GM18499 (cell line): ENCODE measurements at regions not wholly inside any gene's neighbourhood (a gene's known extent, or its start where the extent isn't known, plus 50 kb on each side); places are given as distances from the start of the nearest gene placed in this dataset.
"Not testable (repeated sequence)": the region's sequence is repeated elsewhere in the genome, so short reads cannot be mapped to it uniquely, and the experiment has no call there.

Experiments
- ATAC-seq: cut with Tn5 transposase; IDR thresholded peaks from one replicate; pipeline ENCODE4 v1.9.1; 2021; ENCODE audit warnings: moderate number of reproducible peaks; ENCODE audit not compliant: insufficient read depth, unreplicated experiment

DNA sequence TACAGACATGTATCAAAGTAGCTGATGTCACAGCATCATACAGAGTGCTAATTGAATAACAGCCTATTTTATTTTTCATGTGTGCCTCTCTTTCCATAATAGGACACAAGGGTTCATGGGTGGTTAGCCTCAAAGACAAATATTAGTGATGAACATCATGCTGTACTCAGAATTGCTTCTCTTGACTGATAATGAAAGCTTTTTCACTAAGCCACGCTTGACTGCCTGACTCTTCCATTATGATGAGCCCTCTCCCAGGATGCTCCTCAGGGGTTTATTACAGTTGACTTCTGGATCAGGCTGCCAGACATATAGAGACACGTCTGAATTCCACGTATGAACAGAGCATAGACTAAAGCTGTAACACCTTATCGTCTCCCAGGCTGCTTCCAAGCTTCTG lies 2757.5 kb downstream of the PCDH7 start:
- ATAC-seq: no peak

DNA sequence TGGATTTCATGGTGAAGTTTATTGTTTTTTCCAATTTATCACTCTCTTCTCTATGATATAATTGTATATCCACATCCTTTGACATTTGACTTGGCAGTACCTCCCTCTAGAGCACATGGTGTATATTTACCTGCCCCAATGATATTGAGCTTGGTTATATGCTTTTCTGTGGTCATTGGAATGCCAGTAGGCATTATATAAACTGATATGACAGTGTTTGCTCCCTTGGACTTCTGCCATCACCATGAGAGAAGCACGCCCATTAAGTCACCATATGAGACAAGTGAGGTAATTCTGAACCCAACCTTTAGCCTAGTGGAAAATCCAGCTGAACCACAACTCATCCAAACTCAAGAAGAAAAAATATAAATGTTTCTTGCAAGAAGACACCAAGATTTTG lies 2761.5 kb downstream of the ARAP2 start:
- ATAC-seq: no peak

- ATAC-seq: no peak
Measured at GRCh38 chr4:33485111-33485510, 2759.2 kb downstream of the ARAP2 start.

DNA sequence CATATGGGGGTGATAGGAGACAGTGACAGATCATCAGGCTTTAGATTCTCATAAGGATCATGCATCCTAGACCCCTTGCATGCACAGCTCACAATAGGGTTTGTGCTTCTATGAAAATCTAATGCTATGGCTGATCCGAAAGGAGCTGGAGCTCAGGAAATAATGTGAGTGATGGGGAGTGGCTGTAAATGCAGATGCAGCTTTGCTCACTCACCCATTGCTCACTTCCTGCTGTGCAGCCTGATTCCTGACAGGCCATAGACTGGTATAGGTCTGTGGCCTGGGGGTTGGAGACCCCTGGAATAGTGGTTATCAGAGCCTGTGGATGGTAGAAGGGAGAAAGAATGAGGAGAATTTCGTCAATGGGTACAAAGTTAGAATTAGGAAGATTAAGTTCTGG lies 2751.1 kb downstream of the ARAP2 start:
- ATAC-seq: no peak

DNA sequence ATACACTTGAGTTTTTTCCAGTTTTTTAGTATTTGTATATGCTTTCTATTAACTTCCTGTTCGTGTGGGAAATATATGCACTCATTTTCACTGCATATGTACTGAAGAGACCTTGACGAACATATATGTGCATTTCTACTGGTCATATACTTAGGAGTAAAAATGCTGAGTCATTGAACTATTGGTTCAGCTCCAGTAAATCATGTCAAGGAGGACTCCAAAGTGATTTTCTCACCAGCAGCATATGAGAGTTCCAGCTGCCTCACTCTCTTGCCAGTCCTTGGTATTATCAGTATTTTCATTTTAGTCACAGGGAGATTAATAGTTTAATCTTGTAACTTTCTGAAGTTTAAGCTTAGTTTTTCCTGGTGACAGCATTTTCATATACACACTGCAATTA lies 2750.2 kb downstream of the ARAP2 start:
- ATAC-seq: no peak

GRCh38 chr4:33501587-33501986 lies 2742.7 kb downstream of the ARAP2 start:
- ATAC-seq: not testable (repeated sequence)

GRCh38 chr4:33512397-33512796 lies 2731.9 kb downstream of the ARAP2 start:
- peak; percentile 77 for ATAC-seq

- ATAC-seq: no peak
Measured at GRCh38 chr4:33518856-33519255, 2725.5 kb downstream of the ARAP2 start.

DNA sequence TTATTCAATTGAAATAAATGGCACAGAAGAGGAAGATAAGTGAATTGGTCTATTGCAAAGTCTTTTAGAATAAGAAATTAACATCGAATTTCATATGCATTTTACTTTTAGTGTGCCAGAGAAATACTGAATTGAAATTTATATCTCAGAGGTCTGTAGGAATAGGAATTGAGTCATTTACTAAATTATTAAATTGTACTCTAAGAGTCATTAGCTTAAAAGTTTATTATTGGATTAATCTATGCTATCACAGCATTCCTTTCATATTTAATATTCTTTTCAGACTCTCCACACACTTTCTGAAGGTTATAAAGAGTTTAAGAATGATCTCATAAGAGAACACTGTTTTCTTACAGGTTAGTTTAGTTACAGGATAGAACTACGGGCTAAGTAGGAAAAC lies 2711.5 kb downstream of the ARAP2 start:
- no peak for ATAC-seq

DNA sequence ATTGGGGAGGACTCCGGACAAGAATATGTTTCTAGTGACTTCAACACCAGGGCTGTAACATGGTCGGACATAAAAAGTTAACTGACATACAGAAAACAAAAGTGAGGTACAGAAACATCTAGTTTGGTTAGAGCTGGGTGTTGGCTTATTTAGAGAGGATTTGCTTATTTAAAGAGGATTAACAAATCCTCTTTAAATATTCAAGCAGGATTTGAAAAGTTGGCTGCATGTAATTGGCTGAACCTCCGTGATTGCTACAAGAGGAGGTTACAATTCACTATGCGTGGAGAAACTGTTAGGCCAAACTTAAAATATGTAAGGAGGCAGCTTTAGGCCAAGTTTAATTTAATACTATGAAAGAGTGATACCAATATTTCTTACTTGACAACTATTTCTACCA lies 2707.4 kb downstream of the ARAP2 start:
- no peak for ATAC-seq

GRCh38 chr4:33537527-33537926 lies 2706.8 kb downstream of the ARAP2 start:
- ATAC-seq: no peak

- ATAC-seq: no peak
Measured at GRCh38 chr4:33543941-33544450, 2700.3 kb downstream of the ARAP2 start.

GRCh38 chr4:33551244-33551643 lies 2693.1 kb downstream of the ARAP2 start:
- no peak for ATAC-seq

DNA sequence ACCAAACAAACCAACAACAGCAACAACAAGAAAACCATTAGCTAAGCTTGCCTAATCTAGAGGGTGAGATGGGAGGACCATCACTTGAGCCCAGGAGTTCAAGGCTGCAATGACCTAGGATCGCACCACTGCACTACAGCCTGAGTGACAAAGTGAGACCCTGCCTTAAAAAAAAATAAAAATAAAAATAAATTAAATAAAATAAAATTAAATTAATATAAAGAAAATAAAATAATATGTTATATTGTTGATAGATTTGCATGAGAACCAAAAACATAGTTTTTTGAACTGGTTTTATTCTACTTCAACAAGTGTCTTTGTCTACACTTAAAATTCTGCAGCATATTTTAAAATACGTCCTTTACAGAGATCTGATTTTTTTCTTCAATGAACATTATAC lies 2683.1 kb downstream of the ARAP2 start:
- no peak for ATAC-seq

DNA sequence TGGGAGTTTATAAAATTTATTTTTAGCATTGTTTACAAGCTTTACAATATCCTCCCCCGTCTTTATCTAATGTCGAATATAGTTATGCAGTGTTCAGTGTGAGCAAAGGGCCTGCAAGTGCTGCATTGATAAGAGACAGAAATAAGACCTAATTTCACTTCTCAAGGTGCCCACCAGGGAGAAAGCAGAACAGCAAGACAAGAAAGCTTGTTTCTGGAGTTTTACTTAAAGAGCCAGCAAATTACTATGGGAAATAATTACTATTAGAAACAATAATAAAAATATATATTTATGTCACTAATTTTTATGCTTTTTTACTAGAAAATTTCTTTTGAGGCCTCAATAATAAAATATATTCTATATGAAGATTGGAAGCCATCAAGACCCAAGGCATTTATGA lies 2677.7 kb downstream of the ARAP2 start:
- no peak for ATAC-seq

DNA sequence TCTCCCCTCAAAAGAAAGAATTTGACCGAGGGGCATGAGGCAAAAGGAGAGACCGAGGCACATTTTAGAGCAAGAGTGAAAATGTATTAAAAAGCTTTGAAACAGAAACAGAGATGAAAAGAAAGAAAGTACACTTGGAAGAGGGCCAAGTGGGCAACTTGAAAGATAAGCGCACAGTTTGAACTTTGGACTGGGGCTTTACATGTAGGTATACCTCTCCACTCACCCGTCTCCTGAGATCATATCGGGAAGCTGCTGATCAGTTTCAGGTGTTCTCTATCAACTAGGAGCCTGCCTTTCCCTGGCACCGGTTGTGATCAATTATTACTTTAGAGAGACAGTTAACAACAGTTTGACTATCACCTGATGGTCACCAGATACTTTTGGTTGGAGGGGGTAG lies 2666.5 kb downstream of the ARAP2 start:
- no peak for ATAC-seq

- ATAC-seq: no peak
Measured at GRCh38 chr4:33579951-33580350, 2664.4 kb downstream of the ARAP2 start.

GRCh38 chr4:33592701-33593100 lies 2651.6 kb downstream of the ARAP2 start:
- no peak for ATAC-seq

DNA sequence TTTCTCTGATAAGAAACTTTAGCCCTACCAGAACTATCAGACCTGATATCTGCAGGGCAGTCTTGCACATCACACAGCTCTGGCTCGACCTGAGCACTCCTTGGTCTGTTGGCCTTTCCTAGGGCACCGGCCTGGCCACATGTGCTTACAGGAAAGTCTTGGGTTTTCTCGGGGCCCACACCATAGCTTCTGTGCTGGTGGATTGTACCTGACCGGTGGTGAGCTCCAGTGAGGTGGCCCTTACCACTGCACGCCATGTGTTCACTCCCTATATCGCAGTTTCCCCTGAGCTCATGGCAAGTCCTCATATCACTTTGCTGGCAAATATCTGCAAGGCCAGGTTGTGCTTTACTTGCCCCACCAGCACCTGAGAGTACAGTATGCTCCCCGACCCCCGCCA lies 2637.4 kb downstream of the ARAP2 start:
- ATAC-seq: no peak

DNA sequence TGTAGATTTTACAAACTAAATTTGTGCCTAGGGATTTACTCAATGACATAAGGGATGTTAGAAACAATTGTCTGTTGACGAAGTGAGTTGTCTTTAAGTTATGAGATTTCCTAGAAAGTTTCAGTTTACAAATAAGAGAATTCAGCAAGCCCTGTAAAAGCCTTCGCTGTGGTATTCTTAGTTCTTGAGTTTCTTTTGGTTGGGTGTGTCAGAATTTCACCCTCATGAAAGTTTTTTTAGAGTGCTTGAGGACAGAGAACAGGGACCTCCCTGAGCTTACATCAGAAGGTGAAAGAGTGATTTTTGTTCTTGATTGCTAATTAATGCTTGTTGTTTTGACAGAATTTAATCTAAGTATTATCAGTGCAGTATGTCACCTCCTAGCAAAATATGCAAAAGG lies 2628.2 kb downstream of the ARAP2 start:
- no peak for ATAC-seq

- ATAC-seq: no peak
Measured at GRCh38 chr4:33625748-33626147, 2618.6 kb downstream of the ARAP2 start.

DNA sequence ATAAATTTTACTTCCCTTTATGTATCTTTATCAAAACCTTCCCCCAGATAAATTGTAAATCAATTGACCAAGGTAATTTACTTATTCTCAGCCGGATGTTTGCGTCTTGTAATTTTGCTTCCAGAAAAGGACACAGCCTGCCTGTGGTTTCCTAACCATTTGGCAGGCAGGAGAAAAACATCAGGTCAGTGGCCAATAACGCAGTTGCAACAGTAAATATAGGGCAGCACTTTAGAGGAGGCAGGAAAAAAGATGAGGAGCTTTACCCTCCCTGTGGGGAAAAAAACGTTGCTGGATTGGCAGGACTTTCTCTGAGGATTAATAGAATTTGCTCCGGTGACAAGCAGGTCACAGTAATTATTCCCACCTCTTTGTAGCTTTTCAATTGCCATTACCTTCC lies 2618.1 kb downstream of the ARAP2 start:
- no peak for ATAC-seq

GRCh38 chr4:33628296-33628695 lies 2616.0 kb downstream of the ARAP2 start:
- no peak for ATAC-seq
